ELR (cell line): ENCODE measurements at regions not wholly inside any gene's neighbourhood (a gene's known extent, or its start where the extent isn't known, plus 50 kb on each side); places are given as distances from the start of the nearest gene placed in this dataset.
"Not testable (repeated sequence)": the region's sequence is repeated elsewhere in the genome, so short reads cannot be mapped to it uniquely, and the experiment has no call there.

Experiments used
- DNase-seq: peaks from one replicate; pipeline ENCODE4 v3.0.0-alpha.2; 2015; ENCODE audit warnings: low read depth

DNA sequence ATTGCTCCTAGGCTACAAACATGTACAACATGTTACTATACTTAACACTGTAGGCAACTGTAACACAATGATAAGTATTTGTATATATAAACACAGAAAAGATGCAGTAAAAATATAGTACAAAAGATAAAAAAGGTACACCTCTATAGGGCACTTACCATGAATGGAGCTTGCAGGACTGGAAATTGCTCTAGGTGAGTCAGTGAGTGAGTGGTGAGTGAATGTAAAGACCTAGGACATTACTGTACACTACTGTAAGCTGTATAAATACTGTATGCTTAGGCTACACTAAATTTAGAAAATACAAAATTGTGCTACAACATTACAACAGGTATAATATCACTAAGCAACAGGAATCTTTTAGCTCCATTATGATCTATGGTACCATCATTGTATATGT lies 312.0 kb upstream of the PREP start:
- no peak for DNase-seq

DNA sequence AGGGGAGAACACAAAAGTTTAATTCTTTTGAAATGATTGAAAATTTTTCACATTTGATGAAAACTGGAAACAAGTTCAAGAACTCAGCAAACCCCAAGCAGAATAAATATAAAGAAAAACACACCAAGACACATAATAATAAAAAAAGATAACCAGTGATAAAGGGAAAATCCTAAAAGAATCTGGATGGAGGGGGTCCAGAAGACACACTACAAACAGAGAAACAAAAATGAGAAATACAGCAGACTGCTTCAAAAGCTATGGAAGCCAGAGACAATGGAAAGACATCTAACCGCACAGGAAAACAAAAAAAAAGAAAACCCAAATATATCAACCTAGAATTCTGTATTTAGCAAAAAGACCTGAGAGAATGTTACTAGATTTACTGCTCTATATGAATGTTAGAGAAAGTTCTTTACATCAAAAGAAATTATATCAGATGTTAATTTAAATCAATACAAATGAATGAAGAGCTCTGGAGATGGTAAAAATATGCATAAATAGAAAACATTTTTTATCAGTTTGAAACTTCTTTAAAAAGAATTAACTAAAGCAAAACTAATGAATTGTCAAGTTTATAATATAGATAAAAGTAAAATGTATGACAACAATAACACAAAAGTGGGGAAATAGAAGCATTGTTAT lies 310.7 kb upstream of the PREP start:
- DNase-seq = peak; percentile 36

DNA sequence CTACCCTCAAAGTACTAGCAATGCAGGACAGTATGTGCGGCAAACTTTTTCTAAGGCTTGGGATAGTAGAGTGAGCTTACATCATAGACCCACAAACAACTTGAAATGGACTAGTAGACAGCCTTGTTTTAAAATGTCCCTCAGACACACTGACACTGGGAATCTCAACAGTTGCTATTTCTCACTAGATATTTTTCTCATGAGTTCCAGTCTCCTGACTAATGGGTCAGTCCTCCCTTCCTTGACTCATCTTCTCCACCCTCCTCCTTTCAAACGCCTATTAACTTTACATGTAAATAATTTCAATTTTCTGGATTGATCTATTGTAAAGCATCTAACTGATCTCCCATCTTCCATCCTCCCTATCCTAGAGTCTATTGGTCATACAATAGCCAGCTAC lies 308.3 kb upstream of the PREP start:
- DNase-seq = peak; percentile 76

DNA sequence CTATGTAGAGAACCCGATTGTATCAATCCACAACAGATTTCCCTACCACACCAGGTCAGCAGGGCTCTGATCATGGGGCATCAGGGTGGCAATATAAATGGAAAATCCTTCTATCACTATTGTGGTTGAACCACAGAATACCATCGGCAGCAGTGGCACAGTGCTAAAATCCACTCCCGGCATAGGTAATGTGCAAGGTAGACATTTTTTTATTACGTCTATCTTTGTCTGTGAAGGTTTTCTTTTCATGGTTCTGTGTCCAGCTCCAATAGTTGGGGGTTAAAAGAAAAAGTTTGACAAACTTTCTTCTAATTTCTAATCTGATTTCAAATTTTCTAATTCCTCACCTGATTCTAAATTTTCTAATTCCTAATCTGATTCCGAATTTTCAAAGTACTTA lies 302.7 kb upstream of the PREP start:
- no peak for DNase-seq

DNA sequence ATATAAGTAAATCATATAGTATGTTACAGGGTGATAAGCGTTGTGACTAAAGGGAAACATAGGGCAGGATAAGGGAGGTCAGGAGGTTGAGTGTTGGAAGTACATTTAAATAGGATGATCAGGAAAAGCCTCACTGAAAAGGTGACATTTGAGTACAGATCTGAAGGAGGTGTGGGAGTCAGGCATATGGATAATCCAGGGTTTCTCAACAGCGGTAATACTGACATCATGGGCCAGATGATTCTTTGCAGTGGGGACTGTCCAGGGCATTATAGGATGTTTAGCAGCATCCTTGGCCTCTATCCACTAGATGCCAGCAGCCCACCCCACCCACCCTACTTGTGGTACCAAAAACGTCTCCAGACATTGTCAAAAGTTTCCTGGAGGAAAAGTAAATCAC lies 292.6 kb upstream of the PREP start:
- no peak for DNase-seq

DNA sequence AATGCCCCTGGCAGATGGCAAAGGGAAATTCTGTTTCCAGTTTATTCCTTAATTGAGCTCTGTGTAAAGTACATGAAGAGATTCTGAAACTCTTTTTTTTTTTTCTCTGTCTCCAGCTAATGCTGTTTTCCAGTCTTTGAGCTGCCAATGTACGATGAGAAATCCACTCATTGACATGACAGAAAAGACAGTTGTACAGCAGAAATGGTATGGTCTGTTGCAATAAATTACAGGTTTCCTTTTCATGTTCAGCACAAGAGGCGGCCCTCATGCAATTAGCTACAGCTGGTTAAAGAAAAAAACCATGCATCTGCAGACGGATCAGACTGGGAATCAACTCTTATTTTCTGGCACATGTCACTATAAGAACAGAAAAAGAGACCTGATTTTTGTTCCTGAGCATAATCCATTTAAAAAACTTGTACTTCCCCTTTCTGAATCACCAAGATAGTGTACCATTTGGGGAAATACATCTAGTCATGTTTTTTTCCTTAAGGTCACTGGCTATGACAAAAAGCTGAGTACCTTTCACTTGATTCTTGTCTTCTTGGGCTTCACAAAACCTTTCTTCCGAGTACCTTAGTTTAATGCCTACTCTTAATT lies 289.8 kb upstream of the PREP start:
- no peak for DNase-seq

DNA sequence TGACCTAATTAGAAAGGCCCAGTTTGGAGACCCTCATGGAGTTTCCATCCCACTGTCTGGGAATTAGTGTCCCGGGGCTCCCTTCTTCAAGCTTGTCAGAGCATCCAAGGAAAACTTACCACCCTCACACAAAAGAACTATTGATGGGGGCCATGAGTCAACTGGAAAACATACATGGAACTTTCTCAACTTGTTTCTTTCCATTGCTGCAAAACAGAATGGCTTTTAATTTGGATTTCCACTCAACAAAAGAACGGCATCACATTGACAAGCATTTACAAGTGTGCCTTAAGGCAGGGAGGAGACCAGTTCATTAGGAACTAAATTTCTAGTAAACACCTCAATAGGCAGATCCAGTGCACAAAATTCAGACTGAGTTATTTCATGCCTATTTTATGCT lies 289.1 kb upstream of the PREP start:
- no peak for DNase-seq

DNA sequence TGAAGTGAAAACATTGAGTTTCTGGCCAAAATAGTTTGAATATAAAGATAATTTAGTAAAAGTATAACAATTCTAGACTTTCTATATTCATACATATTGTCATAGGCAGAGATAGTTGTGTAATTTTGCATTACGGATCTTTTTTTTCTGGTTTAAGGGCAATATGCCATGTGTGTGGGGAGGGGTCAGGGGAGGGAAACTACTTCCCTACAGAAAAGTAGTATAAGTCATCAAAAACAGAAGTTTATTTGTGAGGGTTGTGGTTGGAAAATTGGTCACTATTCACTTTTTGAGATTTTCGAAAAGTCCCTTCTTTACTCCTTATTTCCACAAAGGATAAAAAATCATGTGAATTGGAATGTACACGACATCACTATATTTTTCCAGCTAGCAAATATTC lies 288.2 kb upstream of the PREP start:
- DNase-seq = no peak

DNA sequence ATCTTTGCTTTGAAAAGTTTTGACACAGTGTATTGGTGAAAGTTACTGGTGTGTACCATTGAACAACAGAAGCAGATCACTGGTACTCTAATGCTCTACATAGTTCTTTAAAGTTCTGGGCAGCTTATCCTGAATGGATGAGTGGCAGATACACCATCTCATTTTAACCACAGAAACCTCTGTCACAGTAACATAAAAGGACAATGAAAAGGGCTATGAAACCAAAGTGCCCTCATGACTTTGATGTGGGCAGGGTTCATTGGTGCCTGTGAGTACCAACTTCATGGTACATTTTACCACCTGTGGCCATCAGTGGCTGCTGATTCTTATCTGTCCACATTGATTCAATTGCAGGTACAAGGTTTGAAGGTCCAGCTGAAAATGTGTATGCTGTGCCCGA lies 285.7 kb upstream of the PREP start:
- no peak for DNase-seq

DNA sequence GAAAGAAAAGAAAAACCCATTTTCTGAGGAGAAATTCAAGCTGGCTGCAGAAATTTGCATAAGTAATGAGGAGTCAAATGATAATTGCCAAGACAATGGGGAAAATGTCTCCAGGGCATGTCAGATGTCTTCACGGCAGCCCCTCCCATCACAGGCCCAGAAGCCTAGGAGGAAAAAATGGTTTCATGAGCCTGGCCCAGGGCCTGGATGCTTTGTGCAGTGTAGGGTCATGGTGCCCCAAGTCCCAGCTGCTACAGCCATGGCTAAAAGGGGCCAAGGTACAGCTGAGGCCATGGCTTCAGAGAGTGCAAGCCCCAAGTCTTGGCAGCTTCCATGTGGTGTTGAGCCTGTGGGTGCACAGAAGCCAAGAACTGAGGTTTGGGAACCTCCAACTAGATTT lies 283.9 kb upstream of the PREP start:
- DNase-seq = not testable (repeated sequence)

DNA sequence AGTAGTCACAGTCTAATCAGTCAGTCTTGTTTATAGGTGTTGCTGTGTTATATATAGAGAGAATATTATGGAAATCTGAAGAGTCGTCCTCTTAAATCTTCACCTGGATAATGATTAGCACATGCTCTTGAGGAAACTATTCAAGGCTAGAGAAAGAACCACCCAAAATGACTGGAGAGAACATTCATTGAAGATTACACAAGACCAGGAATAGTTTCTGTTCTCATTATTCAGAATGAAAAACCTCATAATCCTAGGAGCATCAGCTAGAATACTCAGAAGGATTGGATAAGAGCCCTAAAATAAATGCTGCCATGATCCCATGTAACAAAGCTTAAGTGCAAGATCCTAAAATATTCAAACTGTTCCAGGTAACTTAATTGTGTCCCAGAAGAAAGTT lies 278.2 kb upstream of the PREP start:
- DNase-seq = no peak

DNA sequence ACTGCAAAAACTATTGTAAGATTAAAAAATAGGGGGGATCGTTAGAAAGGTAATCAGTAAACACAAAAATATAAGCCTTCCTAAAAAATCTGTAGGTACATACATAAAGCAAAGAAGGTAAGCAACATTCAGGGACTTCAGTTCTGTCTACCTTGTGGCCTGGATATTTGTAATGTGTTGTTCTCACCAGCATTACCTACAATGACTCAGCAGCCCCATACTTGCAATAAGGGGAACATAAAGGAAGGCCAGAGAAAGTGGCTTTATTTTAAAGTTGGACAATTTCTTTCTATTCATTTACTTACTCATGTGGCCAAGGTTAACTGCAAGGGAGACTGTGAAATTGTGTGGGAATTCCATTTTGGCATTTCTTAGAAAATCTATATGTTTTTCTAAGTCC lies 277.2 kb upstream of the PREP start:
- DNase-seq = no peak

DNA sequence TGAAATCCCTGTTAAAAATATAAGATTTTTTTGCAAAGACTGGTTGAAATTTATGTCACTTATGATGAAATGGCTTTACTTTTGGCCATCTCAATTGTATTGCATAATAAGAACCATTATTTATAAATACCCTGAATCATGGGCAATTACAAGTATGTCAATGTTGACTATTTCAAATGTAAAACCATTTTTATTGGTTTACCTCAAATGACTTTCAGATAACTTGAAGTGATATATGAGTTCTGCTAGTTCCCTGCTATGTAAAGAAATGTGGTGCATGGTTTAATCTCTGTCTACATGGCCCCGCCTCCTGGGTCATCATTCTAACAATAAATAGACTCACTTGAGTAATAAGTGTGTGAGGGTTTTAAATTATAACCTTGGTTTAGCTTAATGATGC lies 275.6 kb upstream of the PREP start:
- DNase-seq = no peak

DNA sequence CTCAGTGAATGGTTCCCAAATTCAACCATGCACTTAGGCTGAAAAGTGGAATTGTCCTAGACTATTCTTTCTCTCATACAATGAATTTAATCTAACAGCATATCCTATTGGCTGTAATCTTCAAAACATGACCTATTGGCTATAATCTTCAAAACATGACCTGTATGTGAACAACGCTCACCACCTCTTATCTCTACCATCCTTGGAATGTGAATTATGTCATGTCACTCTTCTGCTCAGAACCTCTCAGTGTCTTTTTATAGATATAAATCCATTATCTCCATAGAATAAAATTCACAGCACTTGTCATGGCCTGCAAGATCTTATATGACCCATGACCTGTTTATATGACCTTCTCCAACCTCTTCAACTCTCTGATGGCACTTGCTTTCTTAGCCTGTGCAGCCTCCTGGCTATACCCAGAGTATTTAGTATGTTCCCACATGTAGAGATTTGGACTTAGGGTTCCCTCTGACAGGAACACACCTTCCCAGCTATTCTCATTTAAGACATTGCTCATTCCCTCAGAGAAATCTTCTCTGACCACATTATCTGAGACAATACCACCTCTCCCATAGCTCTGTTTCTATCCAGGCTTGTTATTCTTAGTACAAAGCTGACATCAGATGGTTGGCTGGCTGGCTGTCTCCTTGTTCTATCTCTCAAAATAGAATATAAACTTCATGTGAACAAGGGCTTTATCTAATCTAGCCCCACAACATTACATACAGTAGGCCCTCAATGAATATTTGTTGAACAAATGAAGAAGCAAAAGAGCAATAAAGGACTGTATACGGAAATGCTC lies 275.0 kb upstream of the PREP start:
- no peak for DNase-seq

DNA sequence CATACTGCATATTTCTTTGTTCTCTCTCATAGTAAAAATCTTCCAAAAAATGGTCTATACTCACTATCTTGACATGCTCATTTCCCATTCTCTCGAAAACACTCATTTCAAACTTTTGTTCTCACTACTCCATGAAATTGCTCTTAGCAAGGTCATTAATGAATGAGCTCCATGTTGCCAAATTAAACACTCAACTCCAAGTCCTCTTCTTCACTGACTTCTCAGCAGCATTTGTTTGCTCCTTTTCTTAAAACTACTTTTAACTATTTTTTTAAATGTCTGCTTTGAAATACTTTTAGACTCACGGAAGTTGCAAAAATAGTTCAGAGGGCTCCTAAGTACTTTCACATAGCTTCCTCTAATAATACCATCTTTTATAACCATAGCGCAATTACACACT lies 274.0 kb upstream of the PREP start:
- no peak for DNase-seq

DNA sequence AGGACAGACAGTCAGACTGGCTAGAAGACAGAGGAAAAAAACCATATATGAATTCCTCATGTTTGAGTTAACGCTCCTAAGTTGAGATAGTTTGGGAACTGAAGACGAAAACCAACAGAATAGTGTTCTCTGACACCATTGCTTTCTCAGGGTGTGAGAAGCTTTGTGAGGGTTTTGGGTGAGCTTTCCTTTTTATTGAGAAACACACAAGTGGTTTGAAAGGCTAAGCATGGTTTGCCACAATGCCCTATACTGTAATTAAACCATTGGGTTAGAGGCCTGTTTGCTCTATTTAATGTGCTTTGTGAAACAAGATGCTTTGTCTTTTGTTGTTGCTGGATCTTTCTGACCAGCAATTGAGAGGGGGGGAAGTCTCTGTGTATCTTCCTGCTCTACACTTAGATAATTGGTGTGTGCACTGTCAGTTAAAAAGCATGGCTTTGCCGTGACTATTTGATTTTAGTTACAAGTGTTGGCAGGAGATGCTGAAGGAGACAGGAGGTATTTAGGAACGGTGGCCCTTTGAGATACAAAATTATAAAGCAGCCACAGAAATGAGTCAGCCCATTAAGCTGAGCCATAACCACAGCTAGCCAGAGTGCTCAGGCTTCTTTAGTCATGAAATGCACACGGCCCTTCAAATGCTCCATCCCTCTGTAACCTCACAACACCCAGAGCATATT lies 273.0 kb upstream of the PREP start:
- DNase-seq = peak; percentile 90

DNA sequence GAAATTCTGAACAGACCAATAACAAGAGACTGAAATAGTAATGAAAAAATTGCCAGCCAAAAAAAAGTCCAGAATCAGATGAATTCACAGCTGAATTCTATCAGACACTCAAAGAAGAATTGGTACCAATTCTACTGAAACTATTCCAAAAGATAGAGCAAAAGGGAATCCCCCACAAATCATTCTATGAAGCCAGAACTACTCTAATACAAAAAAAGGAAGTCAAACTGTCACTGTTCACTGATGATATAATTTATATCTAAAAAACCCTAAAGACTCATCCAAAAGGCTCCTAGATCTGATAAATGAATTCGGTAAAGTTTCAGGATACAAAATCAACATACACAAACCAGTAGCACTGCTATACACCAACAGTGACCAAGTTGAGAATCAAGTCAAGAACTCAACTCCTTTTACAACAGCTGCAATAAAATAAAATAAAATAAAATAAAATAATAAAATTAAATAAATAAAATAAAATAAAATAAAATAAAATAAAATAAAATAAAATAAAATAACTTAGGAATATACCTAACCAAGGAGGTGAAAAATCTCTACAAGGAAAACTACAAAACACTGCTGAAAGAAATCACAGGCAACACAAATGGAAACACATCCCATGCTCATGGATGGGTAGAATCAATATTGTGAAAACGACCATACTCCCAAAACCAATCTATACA lies 270.1 kb upstream of the PREP start:
- DNase-seq = not testable (repeated sequence)

DNA sequence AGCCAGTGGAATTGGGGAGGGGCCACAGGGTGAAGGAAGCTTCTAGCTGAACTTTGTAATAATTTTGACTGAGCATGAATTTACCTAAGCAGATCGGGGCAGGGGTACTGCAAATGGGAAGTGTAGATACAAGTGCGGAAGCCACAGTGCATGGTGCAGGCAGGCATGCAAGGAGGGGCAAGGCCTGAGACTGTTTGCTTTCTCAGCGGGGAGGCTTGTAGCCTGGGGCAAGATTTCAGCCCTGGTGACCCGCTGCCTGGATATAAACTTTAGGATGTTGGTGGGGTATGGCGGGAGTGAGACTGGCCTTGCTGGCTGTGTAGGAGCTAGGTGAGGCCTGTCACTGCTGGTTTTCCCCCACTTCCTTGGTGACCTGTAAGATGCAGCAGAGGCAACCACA lies 266.4 kb upstream of the PREP start:
- no peak for DNase-seq

DNA sequence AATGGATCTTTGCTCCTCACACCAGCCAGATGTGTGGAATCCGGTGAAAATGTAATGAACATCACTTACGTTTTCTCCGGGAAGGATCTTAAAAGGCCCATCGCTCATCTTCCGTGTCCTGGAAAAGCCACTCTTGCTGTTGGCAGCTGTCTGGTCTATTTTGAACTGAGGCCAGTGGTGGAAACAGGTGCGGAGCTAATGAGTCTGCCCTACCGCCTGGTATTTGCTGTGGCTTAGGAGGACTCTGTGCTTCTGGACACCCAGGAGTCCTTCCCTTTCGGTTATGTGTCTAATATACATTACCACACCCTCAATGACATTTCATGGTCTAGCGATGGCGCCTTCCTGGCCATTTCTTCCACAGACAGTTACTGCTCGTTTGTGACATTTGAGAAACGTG lies 264.2 kb upstream of the PREP start:
- DNase-seq = no peak

DNA sequence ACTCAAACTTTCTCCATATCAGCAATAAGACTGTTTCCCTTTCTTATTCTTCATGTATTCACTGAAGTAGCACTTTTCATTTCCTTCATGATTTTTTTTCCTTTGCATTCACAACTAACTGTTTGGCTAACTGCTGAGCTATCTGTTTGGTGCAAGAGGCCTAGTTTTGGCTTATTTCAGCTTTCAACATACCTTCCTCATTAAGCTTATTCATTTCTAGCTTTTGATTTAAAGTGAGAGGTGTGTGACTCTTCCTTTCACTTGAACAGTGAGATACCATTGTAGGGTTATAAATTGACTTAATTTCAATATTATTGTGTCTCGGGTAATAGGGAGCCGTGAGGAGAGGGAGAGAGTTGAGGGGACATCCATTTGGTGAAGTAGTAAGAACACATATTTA lies 262.0 kb upstream of the PREP start:
- DNase-seq = no peak

DNA sequence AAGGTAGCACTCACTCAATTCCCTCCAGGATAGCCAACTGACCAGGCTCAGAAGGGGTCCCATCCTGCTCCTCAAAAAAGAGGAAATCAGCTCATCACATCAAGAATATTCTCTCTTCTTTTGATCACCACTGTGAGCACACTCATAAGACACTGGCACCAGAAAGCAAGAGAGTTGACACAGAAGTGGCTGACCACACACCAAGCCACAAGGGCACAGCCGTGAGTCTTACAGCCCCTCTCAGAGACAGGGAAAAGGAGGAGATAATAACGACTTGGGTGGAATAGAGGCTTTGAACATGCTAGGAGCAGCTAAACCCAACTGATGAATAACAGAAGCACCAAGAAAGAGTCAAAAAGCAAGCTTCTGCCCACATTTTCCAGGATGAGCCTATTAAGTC lies 249.1 kb upstream of the PREP start:
- no peak for DNase-seq

DNA sequence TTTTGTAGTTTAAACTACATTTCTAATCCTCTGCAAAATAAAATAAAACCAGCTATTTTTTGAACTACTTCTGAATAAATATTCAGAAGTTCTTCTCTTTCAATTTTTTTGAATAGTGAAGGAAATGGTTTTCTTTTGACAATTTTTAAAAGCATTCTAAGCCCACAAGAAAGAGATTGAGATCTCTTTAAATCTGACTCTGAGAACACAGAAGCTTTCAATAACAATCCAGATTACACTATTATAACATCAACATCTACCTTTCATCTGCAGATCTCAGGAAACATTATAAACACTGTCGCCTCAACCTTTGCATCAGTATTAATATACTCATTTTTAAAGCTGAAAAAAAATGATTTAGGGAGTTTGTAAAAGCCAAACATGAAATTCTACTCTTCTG lies 247.5 kb upstream of the PREP start:
- no peak for DNase-seq
